ENCODE measurements at regions not wholly inside any gene's neighbourhood (a gene's known extent, or its start where the extent isn't known, plus 50 kb on each side); places are given as distances from the start of the nearest gene placed in this dataset.

DNA sequence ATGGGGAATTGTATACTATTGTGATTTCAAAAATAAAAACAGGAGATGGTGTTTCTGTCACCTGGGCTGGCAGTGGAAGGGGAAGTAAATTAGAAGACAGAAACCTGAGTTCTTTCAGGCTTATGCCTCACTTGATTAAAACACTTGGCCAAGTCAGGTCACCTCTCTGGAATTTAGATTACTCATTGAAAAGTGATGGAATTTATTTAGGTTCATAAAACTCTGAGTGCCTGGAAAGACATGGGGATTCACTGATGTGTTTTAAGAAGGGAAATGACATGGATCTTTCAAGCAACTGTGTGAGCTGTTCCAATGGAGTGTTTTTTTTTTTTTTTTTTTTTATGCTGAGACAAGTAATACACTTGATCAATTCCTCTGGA, 400.1 kb downstream of the TMEM135 start:
- Mint-ChIP-seq H3K27me3 (no peaks in the 10 kb centered on the region), H3K4me1 (no peaks in the 10 kb centered on the region), H3K36me3 (ENCODE audit: low read depth) (no peaks in the 10 kb centered on the region), H3K27ac (no peak overlapping the region), H3K9me3 (no peaks in the 10 kb centered on the region), H3K4me3 (no peak overlapping the region)
- POLR2A ChIA-PET, result no interaction called here
- CTCF ChIA-PET, result no interaction called here
- DNase-seq, result no peak

DNA sequence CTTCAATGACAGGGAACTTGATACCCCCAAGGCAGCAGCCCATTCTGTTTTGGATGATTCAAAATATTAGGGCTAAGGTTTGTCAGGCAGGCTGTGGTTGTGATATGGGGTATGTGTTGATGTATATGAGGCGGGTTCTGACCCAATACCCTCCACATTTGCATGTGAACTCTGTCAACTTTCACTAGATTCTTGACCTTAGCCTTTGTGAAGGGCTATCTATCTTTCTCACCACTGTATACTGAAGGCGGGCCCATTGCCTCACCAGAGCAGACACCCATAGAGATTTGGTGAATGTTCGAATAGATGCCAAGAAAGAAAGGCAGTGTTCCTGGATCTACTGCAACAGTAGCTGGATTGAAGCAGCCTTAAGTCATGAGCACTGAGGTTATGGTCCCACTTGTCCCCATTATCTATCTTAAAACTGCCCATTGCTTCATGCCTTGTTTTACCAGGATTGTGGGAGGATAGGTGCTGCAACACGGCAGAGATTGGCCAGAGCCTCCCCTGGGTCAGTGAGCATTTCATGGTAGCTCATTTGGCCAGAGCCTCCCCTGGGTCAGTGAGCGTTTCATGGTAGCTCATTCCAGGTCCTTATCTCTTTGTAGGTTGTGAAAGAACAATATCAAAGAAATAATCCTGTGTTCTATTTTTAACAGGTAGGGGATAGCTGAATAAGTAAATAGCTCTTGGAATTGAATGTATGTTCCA, 399.6 kb downstream of the TMEM135 start:
- no peak overlapping the region for H3K4me3 Mint-ChIP-seq
- no peaks in the 10 kb centered on the region for H3K4me1 Mint-ChIP-seq
- DNase-seq, result no peak
- POLR2A ChIA-PET, result no interaction called here
- CTCF ChIA-PET, result no interaction called here
- H3K27ac Mint-ChIP-seq, result no peak overlapping the region
- no peaks in the 10 kb centered on the region for H3K9me3 Mint-ChIP-seq
- no peaks in the 10 kb centered on the region for H3K27me3 Mint-ChIP-seq
- H3K36me3 Mint-ChIP-seq (ENCODE audit: low read depth), result no peaks in the 10 kb centered on the region

DNA sequence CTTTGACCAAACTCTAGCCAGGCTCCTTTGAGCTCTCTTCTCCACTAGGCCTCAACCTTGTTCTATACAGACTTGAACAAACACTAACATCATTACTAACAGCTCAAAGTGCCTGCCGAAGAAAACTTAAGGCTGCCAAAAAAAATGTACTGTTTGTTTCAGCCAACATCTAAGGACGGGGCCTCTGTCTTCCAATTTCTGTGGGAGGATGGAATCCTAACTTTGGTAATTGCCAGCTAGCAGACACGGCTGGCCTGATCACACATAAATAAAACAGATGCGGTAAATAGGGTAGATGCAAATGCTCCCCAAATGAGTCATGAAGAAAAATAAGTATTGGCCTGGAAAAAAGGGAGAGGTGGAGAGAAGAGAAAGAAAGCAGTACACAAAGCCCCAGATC, 394.3 kb downstream of the TMEM135 start:
- H3K9me3 Mint-ChIP-seq, result no peaks in the 10 kb centered on the region
- no peak overlapping the region for H3K4me3 Mint-ChIP-seq
- ChIA-PET POLR2A (no interaction called here), CTCF (interaction anchor here (2.0 kb wide), 1 partner anchor 11 kb away, joined by 7 read pairs; no protein-coding TSS in a partner anchor)
- DNase-seq, result no peak
- no peaks in the 10 kb centered on the region for H3K4me1 Mint-ChIP-seq
- no peak overlapping the region for H3K27ac Mint-ChIP-seq
- no peaks in the 10 kb centered on the region for H3K36me3 Mint-ChIP-seq (ENCODE audit: low read depth)
- peaks cover 1% of the 10 kb centered on the region for H3K27me3 Mint-ChIP-seq

DNA sequence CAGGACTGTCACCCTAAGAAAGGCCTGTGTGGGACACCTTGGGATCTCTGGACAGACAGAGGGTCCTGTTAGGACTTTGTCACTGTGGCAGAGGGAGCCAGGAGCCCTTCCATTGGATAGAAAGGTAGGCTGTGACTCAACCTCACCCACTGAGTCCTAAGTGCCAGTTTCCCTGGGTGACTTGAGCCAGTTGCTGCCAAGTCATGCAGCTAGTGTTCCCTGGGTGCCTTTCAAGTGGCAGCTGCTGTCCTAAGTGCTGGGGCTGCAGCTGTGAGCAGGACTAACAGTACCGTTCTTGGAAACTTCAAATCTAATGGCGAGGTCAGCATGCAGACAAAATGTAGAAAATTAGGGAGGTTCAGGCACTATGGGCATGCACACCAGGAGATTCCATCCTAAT, 393.7 kb downstream of the TMEM135 start:
- no peaks in the 10 kb centered on the region for H3K9me3 Mint-ChIP-seq
- peaks cover 1% of the 10 kb centered on the region for H3K27me3 Mint-ChIP-seq

DNA sequence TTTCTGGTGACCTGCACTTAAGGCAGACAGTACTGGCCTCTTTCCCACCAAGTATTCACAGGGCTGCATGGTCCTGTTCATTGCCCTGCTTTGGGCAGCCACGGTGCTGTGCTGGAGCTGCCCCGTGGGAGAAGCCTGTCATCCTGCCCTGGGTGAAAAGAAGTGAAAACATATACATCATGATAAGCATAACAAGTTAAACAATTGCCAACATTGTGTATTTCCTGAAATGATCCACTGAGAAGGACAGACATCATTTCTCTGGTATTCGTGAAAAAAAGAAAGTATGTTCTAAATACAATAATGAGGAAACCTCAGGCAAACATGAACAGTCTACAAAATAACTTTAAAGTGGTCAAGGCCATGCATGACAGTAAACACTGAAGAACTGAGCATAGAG, 393.1 kb downstream of the TMEM135 start:
- Mint-ChIP-seq H3K36me3 (ENCODE audit: low read depth) (no peaks in the 10 kb centered on the region), H3K4me1 (no peaks in the 10 kb centered on the region), H3K27me3 (peaks cover 1% of the 10 kb centered on the region), H3K9me3 (no peaks in the 10 kb centered on the region), H3K4me3 (no peak overlapping the region), H3K27ac (no peak overlapping the region)
- no peak for DNase-seq
- CTCF ChIA-PET, result interaction anchor here (2.0 kb wide), 1 partner anchor 10 kb away, joined by 7 read pairs; no protein-coding TSS in a partner anchor
- POLR2A ChIA-PET, result no interaction called here

More for the DNA sequence above, 393.7 kb downstream of the TMEM135 start:
- Mint-ChIP-seq H3K27ac (no peak overlapping the region), H3K4me1 (no peaks in the 10 kb centered on the region), H3K4me3 (no peak overlapping the region), H3K36me3 (ENCODE audit: low read depth) (no peaks in the 10 kb centered on the region)
- DNase-seq, result no peak
- ChIA-PET POLR2A (no interaction called here), CTCF (interaction anchor here (2.0 kb wide), 1 partner anchor 10 kb away, joined by 7 read pairs; no protein-coding TSS in a partner anchor)

DNA sequence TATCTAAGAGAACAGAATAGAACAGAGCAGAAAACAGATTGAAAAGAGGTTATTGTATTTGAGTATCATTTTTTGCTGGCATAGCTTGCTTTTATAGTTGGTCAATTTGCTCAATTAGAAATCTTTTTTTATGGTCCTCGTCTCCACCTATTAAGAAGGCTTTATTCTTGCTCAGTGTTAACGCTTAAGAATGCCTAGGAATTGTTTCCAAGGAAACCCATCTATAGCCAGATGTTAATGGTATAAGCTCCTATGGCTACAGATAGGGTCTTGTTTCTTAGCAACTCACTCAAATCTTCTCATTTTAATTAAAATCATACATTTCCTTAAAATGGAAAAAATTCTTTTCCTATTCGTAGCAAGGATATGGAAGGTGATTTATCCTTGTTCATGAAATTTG, 392.3 kb downstream of the TMEM135 start:
- Mint-ChIP-seq H3K4me1 (no peaks in the 10 kb centered on the region), H3K9me3 (no peaks in the 10 kb centered on the region), H3K4me3 (no peak overlapping the region), H3K27me3 (peaks cover 1% of the 10 kb centered on the region), H3K27ac (no peak overlapping the region), H3K36me3 (ENCODE audit: low read depth) (no peaks in the 10 kb centered on the region)
- DNase-seq, result no peak
- ChIA-PET POLR2A (no interaction called here), CTCF (interaction anchor here (1.2 to 1.3 kb wide), 2 partner anchors 9 to 11 kb away, joined by 3 read pairs; no protein-coding TSS in a partner anchor)

DNA sequence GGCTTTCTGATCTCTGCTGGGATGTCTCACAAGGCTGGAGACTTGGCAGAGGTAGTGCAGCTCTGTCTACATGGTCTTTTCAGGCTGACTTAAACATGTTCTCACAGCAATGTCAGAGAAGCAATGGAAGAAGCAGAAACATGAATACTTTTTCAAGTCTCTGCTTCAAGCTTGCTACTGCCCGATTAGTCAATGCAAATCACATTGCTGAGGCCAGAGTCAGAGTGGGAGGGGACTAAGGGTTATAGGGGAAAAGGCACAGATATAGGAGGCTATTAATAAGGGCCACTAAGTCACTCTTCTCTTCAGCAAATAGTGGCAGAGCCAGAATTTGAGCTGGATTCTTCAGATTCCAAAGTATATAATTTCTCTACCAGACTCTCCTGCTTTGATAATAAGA, 390.5 kb downstream of the TMEM135 start:
- peaks cover 1% of the 10 kb centered on the region for H3K27me3 Mint-ChIP-seq
- no peaks in the 10 kb centered on the region for H3K36me3 Mint-ChIP-seq (ENCODE audit: low read depth)
- H3K9me3 Mint-ChIP-seq, result no peaks in the 10 kb centered on the region
- no peaks in the 10 kb centered on the region for H3K4me1 Mint-ChIP-seq
- no peak for DNase-seq
- POLR2A ChIA-PET, result no interaction called here
- CTCF ChIA-PET, result interaction anchor here (0.7 kb wide), 1 partner anchor 76 kb away, joined by 4 read pairs; no protein-coding TSS in a partner anchor
- no peak overlapping the region for H3K27ac Mint-ChIP-seq
- no peak overlapping the region for H3K4me3 Mint-ChIP-seq

DNA sequence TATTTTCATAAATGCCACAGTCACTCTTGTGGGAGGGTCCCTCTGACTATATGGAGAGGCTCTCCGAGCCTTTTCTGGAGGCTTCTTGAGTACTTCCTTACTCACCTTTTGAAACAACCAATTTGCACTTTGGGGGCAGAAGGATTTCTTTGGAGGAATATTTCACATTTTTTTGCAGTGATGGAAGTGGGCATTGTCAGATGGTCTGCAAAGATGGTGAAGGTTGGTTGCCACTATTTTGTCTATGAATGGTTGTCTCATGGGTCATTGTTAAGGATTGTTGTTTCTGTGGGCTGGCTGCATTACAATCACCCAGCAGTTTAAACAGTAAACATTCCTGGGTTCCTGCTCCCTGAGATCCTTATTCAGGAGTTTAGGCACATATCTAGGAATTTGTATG, 388.2 kb downstream of the TMEM135 start:
- H3K36me3 Mint-ChIP-seq (ENCODE audit: low read depth), result no peaks in the 10 kb centered on the region

DNA sequence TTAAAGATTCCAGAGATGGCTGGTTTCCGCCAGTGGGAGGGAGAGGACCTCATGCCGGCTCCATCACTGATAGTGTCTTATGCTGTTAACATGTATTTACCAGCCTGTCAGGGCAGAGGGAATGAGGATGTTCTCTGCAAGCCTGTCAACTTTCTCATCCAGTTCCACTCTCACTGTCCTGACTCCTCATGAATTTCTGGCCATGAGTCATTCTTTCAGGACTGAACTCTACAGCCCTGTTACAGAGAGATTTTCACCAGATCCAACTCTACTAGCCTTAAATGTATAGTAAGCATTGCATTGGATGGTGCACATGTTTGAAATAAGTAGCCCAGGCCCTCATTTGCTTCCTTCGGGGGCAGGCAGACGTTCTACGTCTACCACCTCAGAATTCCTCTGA, 387.7 kb downstream of the TMEM135 start:
- Mint-ChIP-seq H3K4me3 (no peak overlapping the region), H3K27ac (no peak overlapping the region), H3K9me3 (no peaks in the 10 kb centered on the region), H3K4me1 (no peaks in the 10 kb centered on the region), H3K36me3 (ENCODE audit: low read depth) (no peaks in the 10 kb centered on the region), H3K27me3 (peaks cover 1% of the 10 kb centered on the region)
- POLR2A ChIA-PET, result no interaction called here
- CTCF ChIA-PET, result no interaction called here
- no peak for DNase-seq

More for the DNA sequence above, 388.2 kb downstream of the TMEM135 start:
- Mint-ChIP-seq H3K4me1 (no peaks in the 10 kb centered on the region), H3K4me3 (no peak overlapping the region), H3K27me3 (peaks cover 1% of the 10 kb centered on the region), H3K27ac (no peak overlapping the region), H3K9me3 (no peaks in the 10 kb centered on the region)
- DNase-seq, result no peak
- POLR2A ChIA-PET, result no interaction called here
- CTCF ChIA-PET, result no interaction called here

DNA sequence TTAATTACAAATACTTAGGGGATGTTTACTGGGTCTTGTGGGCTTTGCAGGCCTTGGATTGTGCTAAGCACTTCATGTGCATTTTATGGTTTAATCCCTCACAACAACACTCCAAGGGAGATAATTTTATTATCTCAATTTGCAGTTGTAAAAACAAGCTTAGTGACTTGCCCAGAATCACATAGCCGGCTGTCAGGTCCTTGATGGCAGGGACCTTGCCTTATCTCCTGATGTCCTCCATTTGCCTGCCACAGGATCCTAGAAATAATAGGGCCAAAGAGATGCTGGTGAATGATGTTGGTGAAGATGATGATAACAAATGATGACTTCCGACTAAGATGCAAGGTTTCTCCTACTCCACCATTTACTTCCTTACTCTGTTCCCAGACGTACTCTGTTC, 385.4 kb downstream of the TMEM135 start:
- peaks cover 1% of the 10 kb centered on the region for H3K27me3 Mint-ChIP-seq
- no peak for DNase-seq
- H3K9me3 Mint-ChIP-seq, result no peaks in the 10 kb centered on the region
- H3K27ac Mint-ChIP-seq, result no peak overlapping the region
- no peaks in the 10 kb centered on the region for H3K36me3 Mint-ChIP-seq (ENCODE audit: low read depth)
- CTCF ChIA-PET, result interaction anchor here (1.7 to 2.1 kb wide), 2 partner anchors 69 to 484 kb away, joined by 5 to 7 read pairs; no protein-coding TSS in a partner anchor
- H3K4me3 Mint-ChIP-seq, result no peak overlapping the region
- no peaks in the 10 kb centered on the region for H3K4me1 Mint-ChIP-seq
- POLR2A ChIA-PET, result no interaction called here

DNA sequence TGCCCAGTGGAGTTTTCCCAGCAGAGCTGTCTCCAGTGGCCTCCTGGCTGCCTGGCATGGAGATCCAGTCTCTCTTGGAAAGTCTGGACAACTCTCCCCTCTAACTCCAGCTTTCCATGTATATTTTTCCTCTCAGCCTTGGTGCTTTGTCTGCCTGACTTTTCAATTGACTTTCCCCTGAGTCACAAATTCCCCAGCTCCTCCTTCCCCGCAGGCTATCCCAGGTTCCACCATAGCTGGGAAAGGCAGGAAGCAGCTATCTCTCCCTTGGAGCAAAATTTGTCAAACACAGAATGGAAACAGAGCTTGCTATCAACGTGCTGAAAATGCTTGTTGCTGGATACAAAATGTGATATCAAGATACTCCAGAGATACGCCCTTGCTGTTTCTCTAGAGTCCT, 384.8 kb downstream of the TMEM135 start:
- Mint-ChIP-seq H3K4me3 (no peak overlapping the region), H3K27ac (no peak overlapping the region), H3K27me3 (peaks cover under 1% of the 10 kb centered on the region), H3K36me3 (ENCODE audit: low read depth) (no peaks in the 10 kb centered on the region), H3K9me3 (no peaks in the 10 kb centered on the region), H3K4me1 (no peaks in the 10 kb centered on the region)
- CTCF ChIA-PET, result interaction anchor here (1.2 to 2.1 kb wide), 4 partner anchors 18 to 488 kb away, joined by 3 to 7 read pairs (median 4); no protein-coding TSS in a partner anchor
- DNase-seq, result no peak
- POLR2A ChIA-PET, result no interaction called here

DNA sequence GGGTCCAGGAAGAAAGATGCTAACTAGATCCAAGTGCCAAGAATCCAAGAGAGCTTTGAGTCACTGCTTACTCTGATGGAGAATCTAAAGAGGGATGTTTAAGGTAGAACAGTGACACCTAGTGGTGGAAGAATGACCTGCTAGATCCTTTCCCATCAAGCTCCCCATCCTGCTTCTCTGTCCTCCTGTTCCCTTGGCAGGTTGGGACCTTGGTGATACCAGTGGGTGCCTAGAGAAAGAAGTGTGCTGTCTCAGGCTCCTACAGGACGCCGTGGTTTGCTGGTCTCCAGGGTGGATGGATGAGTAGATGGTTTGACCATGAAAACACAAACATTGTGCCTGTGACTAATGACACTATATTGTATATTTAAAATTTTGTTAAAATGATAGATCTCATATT, 383.7 kb downstream of the TMEM135 start:
- H3K27me3 Mint-ChIP-seq, result peaks cover 4% of the 10 kb centered on the region
- CTCF ChIA-PET, result interaction anchor here (0.6 to 2.6 kb wide), 13 partner anchors 9 to 487 kb away, joined by 3 to 45 read pairs (median 3); no protein-coding TSS in a partner anchor
- no peaks in the 10 kb centered on the region for H3K36me3 Mint-ChIP-seq (ENCODE audit: low read depth)
- no peaks in the 10 kb centered on the region for H3K9me3 Mint-ChIP-seq
- POLR2A ChIA-PET, result interaction anchor here (0.6 kb wide), 1 partner anchor 68 kb away, joined by 3 read pairs; no protein-coding TSS in a partner anchor
- no peak overlapping the region for H3K27ac Mint-ChIP-seq
- no peaks in the 10 kb centered on the region for H3K4me1 Mint-ChIP-seq
- peak; percentile 17 for DNase-seq
- no peak overlapping the region for H3K4me3 Mint-ChIP-seq

DNA sequence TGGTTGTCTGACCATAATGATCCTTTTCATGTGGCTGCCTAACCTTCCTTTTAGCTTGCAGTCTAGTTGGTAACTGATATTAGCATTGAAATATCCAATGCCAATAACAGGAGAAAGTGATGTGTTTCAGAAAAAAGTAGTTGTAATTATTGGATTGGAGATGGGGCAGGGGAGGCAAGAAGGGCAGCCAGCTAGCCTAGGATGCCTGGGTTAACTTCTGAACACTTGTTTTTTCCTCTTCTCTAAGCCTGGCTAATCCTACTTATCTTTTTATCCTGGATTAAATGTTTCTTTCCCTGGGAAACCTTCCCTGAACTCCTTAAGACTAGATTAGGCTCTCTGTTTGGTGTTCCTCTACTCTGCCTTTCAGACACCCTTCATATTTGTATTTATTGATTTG, 380.2 kb downstream of the TMEM135 start:
- POLR2A ChIA-PET, result no interaction called here
- Mint-ChIP-seq H3K27ac (no peak overlapping the region), H3K4me3 (no peak overlapping the region), H3K4me1 (no peaks in the 10 kb centered on the region), H3K9me3 (no peaks in the 10 kb centered on the region), H3K36me3 (ENCODE audit: low read depth) (no peaks in the 10 kb centered on the region), H3K27me3 (peaks cover 7% of the 10 kb centered on the region)
- CTCF ChIA-PET, result interaction anchor here (1.3 kb wide), 1 partner anchor 62 kb away, joined by 3 read pairs; no protein-coding TSS in a partner anchor
- DNase-seq, result no peak

DNA sequence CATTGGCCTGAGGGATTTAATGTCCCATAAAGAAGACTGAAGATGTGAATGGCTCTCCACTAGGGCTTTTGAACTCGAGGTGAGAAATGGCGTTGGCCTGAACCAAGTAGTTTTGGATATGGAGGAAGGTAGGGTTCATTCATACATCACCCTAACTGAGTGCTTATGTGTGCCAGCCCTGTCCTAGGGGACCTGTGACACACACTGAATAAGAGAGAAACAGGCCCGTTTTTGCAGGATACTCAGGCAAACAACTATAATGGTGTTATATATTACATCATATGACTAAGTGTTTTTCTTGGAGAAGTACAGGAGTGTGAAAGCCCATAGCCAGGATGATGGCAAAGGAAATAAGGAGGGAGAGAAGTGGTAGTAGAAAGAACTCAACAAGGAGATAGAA, 368.1 kb downstream of the TMEM135 start:
- no peak overlapping the region for H3K4me3 Mint-ChIP-seq
- no peak for DNase-seq
- H3K4me1 Mint-ChIP-seq, result no peaks in the 10 kb centered on the region
- no peaks in the 10 kb centered on the region for H3K36me3 Mint-ChIP-seq (ENCODE audit: low read depth)
- ChIA-PET CTCF (no interaction called here), POLR2A (no interaction called here)
- H3K27ac Mint-ChIP-seq, result no peak overlapping the region
- H3K27me3 Mint-ChIP-seq, result peaks cover 1% of the 10 kb centered on the region
- H3K9me3 Mint-ChIP-seq, result no peaks in the 10 kb centered on the region
